ENCODE measurements at regions not wholly inside any gene's neighbourhood (a gene's known extent, or its start where the extent isn't known, plus 50 kb on each side); places are given as distances from the start of the nearest gene placed in this dataset.

DNA sequence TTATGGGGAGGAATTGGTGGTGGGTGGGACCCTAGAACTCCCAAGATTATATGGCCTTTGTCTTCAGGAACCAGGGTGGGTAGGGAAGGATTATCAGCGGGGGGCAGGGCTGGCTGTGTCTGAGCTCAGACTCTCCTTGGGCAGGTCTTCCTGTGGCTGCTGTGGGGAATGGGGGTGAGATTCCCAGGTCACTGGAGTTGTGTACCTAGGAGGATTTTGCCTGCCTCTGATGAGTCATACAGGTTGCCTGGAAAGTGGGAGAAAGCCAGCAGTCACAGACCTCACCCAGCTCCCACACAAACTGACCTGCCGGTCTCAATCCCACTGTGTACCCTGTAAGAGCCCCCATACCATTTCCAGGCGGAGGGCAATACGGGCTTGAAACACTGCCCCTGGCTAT is 209.9 kb upstream of the CNTN3 start:
- H3K27ac ChIP-seq: no peak overlapping the region
- H3K9me3 ChIP-seq: peaks cover 0 to 12% (median 0%) of the 10 kb centered on the region in 12 donors
- no peaks in the 10 kb centered on the region for H3K36me3 ChIP-seq
- no peak for DNase-seq
- no peak for ATAC-seq
- intact Hi-C loops (cut with DNase I): no loop called here
- WGBS, 4 donors: 66 to 94% (median 76%) methylated on average over 3 to 4 of the region's 4 CpGs
- no peaks in the 10 kb centered on the region for H3K27me3 ChIP-seq
- no peaks in the 10 kb centered on the region for H3K4me1 ChIP-seq
- H3K4me3 ChIP-seq: no peak overlapping the region
- TF ChIP-seq, protein P1, sequence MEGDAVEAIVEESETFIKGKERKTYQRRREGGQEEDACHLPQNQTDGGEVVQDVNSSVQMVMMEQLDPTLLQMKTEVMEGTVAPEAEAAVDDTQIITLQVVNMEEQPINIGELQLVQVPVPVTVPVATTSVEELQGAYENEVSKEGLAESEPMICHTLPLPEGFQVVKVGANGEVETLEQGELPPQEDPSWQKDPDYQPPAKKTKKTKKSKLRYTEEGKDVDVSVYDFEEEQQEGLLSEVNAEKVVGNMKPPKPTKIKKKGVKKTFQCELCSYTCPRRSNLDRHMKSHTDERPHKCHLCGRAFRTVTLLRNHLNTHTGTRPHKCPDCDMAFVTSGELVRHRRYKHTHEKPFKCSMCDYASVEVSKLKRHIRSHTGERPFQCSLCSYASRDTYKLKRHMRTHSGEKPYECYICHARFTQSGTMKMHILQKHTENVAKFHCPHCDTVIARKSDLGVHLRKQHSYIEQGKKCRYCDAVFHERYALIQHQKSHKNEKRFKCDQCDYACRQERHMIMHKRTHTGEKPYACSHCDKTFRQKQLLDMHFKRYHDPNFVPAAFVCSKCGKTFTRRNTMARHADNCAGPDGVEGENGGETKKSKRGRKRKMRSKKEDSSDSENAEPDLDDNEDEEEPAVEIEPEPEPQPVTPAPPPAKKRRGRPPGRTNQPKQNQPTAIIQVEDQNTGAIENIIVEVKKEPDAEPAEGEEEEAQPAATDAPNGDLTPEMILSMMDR (IDR thresholded peaks at IDR 0.05): no peak
- TF ChIP-seq POLR2A (IDR thresholded peaks at IDR 0.05): no peak

GRCh38 chr3:74814181-74814580 is 199.7 kb upstream of the CNTN3 start:
- WGBS, 4 donors: 74 to 83% (median 78%) methylated on average over 3 of the region's 3 CpGs
- Histone ChIP-seq H3K27me3 (no peaks in the 10 kb centered on the region), H3K27ac (no peak overlapping the region), H3K36me3 (no peaks in the 10 kb centered on the region), H3K9me3 (peaks cover 0 to 4% (median 0%) of the 10 kb centered on the region in 12 donors), H3K4me1 (no peaks in the 10 kb centered on the region), H3K4me3 (no peak overlapping the region)
- ATAC-seq: no peak
- TF ChIP-seq, protein P1 (IDR thresholded peaks at IDR 0.05): no peak
- no peak for DNase-seq
- intact Hi-C loops (cut with DNase I): no loop called here

DNA sequence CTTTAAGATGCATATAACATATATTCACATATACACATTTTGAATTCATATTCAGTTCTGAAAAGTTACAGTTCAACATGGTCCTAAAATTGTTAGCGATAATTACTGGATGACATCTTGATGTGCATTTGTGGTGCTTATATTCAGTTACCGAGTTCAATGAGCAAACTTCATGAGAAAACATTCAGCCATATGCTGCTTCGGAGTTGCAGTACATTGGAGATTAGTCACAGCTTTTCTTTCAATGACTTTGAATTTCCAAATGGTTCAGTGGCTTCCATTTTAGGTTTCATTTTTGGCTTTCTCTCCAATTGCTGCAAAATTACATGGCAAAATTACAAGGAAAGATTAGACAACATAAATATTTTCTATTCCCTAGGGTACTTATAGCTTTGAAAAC is 198.3 kb upstream of the CNTN3 start:
- H3K27me3 ChIP-seq: no peaks in the 10 kb centered on the region
- H3K36me3 ChIP-seq: no peaks in the 10 kb centered on the region
- no peak for TF ChIP-seq POLR2A (IDR thresholded peaks at IDR 0.05)
- TF ChIP-seq, protein P1 (IDR thresholded peaks at IDR 0.05): no peak
- H3K4me3 ChIP-seq: no peak overlapping the region
- DNase-seq (no peak), ATAC-seq (no peak)
- no peak overlapping the region for H3K27ac ChIP-seq
- intact Hi-C loops (cut with DNase I): no loop called here
- 74 to 90% (median 86%) methylated on average over 3 of the region's 3 CpGs for WGBS, 4 donors
- no peaks in the 10 kb centered on the region for H3K4me1 ChIP-seq
- H3K9me3 ChIP-seq: no peaks in the 10 kb centered on the region

DNA sequence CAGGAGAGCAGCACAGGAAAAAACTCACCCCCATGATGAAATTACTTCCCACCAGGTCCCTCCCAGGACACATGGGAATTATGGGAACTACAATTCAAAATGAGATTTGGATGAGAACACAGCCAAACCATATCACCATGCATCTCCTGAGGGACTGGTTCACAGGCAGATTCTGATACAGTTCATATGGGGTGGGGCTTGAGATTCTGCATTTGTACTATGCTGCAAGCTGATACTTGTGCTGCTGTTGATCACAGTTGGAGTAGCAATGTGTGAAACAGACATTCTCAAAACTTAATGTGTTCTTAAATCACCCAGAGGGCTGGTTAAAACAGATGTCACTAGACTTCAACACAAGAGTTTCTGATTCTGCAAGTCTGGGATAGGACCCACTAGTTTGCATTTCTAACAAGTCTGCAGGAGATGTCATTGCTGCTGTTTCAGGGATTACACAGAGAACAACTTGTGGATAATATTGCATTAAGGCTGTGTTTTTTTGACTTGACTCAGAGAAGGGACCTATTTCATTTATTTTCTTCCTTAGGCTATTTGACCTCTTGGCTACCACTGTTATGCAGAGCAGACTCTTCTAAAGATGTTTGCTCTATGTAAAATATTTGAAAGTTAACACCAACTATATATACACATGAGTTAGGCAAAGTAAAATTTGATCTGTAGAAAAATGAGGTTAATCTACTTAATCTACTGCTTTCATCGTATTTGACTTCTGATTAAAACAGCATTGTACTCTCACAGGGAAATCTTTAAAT is 194.2 kb upstream of the CNTN3 start:
- 68 to 72% (median 69%) methylated on average over 1 of the region's 1 CpG for WGBS, 4 donors
- ATAC-seq (no peak), DNase-seq (no peak)
- intact Hi-C loops (cut with DNase I): no loop called here
- Histone ChIP-seq H3K4me1 (no peaks in the 10 kb centered on the region), H3K9me3 (no peaks in the 10 kb centered on the region), H3K4me3 (no peak overlapping the region), H3K27me3 (no peaks in the 10 kb centered on the region), H3K36me3 (no peaks in the 10 kb centered on the region), H3K27ac (no peak overlapping the region)
- TF ChIP-seq, protein P1 (IDR thresholded peaks at IDR 0.05): no peak
- TF ChIP-seq POLR2A (IDR thresholded peaks at IDR 0.05): no peak
